ENCODE measurements at regions not wholly inside any gene's neighbourhood (a gene's known extent, or its start where the extent isn't known, plus 50 kb on each side); places are given as distances from the start of the nearest gene placed in this dataset.

- DNase-seq (no peak), ATAC-seq (ENCODE audit: low read depth) (no peak)
- H3K27me3 ChIP-seq (replicated peaks in 1 of 4; ENCODE audit: control extremely low read depth in 1 of 4, control insufficient read depth in 3 of 4, insufficient read depth in 4 of 4, low read length in 3 of 4): no peaks in the 10 kb centered on the region
- Mint-ChIP-seq H3K27me3 (no peaks in the 10 kb centered on the region), H3K4me1 (no peaks in the 10 kb centered on the region), H3K4me3 (no peak overlapping the region), H3K9me3 (ENCODE audit: insufficient read depth) (no peaks in the 10 kb centered on the region), H3K27ac (no peak overlapping the region)
- peaks cover 0 to 3% (median 0%) of the 10 kb centered on the region in 3 donors for H3K9me3 ChIP-seq (ENCODE audit: control extremely low read depth in 1 of 3, control insufficient read depth in 2 of 3, insufficient read depth in 1 of 3, low read length in 2 of 3)
- H3K4me1 ChIP-seq (ENCODE audit: control insufficient read depth in 2 of 2, insufficient read depth in 2 of 2, low read length in 2 of 2): no peaks in the 10 kb centered on the region
- H3K9ac ChIP-seq (ENCODE audit: low read length): no peak overlapping the region
- H3K4me2 ChIP-seq (replicated peaks; ENCODE audit: low read depth, low read length, poor library complexity, severe bottlenecking): no peak overlapping the region
- no peak overlapping the region for H3K4me3 ChIP-seq (ENCODE audit: control extremely low read depth in 1 of 5, extremely low read depth in 1 of 5, insufficient read depth in 1 of 5, low read depth in 2 of 5, low read length in 4 of 5)
- POLR2A ChIA-PET: no interaction called here
- no peaks in the 10 kb centered on the region for H3K36me3 ChIP-seq (replicated peaks in 1 of 2; ENCODE audit: control extremely low read depth in 1 of 2, control insufficient read depth in 1 of 2, extremely low read depth in 1 of 2, insufficient read depth in 2 of 2, low read length in 1 of 2)
- TF ChIP-seq EZH2 (IDR thresholded peaks at IDR 0.05; ENCODE audit: borderline replicate concordance, insufficient read depth, low read depth, low read length, poor library complexity, severe bottlenecking) (no peak), CTCF (IDR thresholded peaks at IDR 0.05) (no peak)
- CTCF ChIA-PET: no interaction called here
- no peak overlapping the region for H2AFZ ChIP-seq (ENCODE audit: insufficient read depth, low read depth, low read length, poor library complexity, severe bottlenecking)
- H3K79me2 ChIP-seq (ENCODE audit: control insufficient read depth, insufficient read depth, low read length): no peaks in the 10 kb centered on the region
- intact Hi-C loops (cut with micrococcal nuclease): no loop called here
- H4K20me1 ChIP-seq (ENCODE audit: control insufficient read depth, insufficient read depth, low read length, poor library complexity, severe bottlenecking): no peaks in the 10 kb centered on the region
- H3K27ac ChIP-seq (ENCODE audit: low read length in 2 of 2): no peak overlapping the region
- WGBS (ENCODE audit: insufficient coverage): 51% methylated on average over 2 of the region's 4 CpGs
Observed at GRCh38 chr4:126004941-126005340, 690.2 kb downstream of the FAT4 start.

GRCh38 chr4:126007142-126007541 is 692.4 kb downstream of the FAT4 start:
- Histone ChIP-seq H3K4me1 (ENCODE audit: control insufficient read depth in 2 of 2, insufficient read depth in 2 of 2, low read length in 2 of 2) (no peaks in the 10 kb centered on the region), H3K27ac (ENCODE audit: low read length in 2 of 2) (no peak overlapping the region), H3K79me2 (ENCODE audit: control insufficient read depth, insufficient read depth, low read length) (no peaks in the 10 kb centered on the region), H3K4me2 (replicated peaks; ENCODE audit: low read depth, low read length, poor library complexity, severe bottlenecking) (no peak overlapping the region), H2AFZ (ENCODE audit: insufficient read depth, low read depth, low read length, poor library complexity, severe bottlenecking) (no peak overlapping the region), H3K9me3 (ENCODE audit: control extremely low read depth in 1 of 3, control insufficient read depth in 2 of 3, insufficient read depth in 1 of 3, low read length in 2 of 3) (peaks cover 0 to 3% (median 2%) of the 10 kb centered on the region in 3 donors), H3K4me3 (ENCODE audit: control extremely low read depth in 1 of 5, extremely low read depth in 1 of 5, insufficient read depth in 1 of 5, low read depth in 2 of 5, low read length in 4 of 5) (no peak overlapping the region), H3K36me3 (replicated peaks in 1 of 2; ENCODE audit: control extremely low read depth in 1 of 2, control insufficient read depth in 1 of 2, extremely low read depth in 1 of 2, insufficient read depth in 2 of 2, low read length in 1 of 2) (no peaks in the 10 kb centered on the region), H3K9ac (ENCODE audit: low read length) (no peak overlapping the region), H4K20me1 (ENCODE audit: control insufficient read depth, insufficient read depth, low read length, poor library complexity, severe bottlenecking) (no peaks in the 10 kb centered on the region), H3K27me3 (replicated peaks in 1 of 4; ENCODE audit: control extremely low read depth in 1 of 4, control insufficient read depth in 3 of 4, insufficient read depth in 4 of 4, low read length in 3 of 4) (no peaks in the 10 kb centered on the region)
- no peaks in the 10 kb centered on the region for H3K27me3 Mint-ChIP-seq
- H3K4me3 Mint-ChIP-seq: no peak overlapping the region
- ChIA-PET POLR2A (no interaction called here), CTCF (interaction anchor here (1.5 kb wide), 1 partner anchor 13 kb away, joined by 3 read pairs; no protein-coding TSS in a partner anchor)
- DNase-seq (no peak), ATAC-seq (ENCODE audit: low read depth) (no peak)
- no peaks in the 10 kb centered on the region for H3K4me1 Mint-ChIP-seq
- TF ChIP-seq EZH2 (IDR thresholded peaks at IDR 0.05; ENCODE audit: borderline replicate concordance, insufficient read depth, low read depth, low read length, poor library complexity, severe bottlenecking) (no peak), CTCF (IDR thresholded peaks at IDR 0.05) (no peak)
- intact Hi-C loops (cut with micrococcal nuclease): no loop called here
- no CpG with 5 or more reads among the region's 3 CpGs for WGBS (ENCODE audit: insufficient coverage)
- H3K9me3 Mint-ChIP-seq (ENCODE audit: insufficient read depth): no peaks in the 10 kb centered on the region
- no peak overlapping the region for H3K27ac Mint-ChIP-seq

Data from B cell (primary cell).